ENCODE measurements at regions not wholly inside any gene's neighbourhood (a gene's known extent, or its start where the extent isn't known, plus 50 kb on each side); places are given as distances from the start of the nearest gene placed in this dataset.

DNA sequence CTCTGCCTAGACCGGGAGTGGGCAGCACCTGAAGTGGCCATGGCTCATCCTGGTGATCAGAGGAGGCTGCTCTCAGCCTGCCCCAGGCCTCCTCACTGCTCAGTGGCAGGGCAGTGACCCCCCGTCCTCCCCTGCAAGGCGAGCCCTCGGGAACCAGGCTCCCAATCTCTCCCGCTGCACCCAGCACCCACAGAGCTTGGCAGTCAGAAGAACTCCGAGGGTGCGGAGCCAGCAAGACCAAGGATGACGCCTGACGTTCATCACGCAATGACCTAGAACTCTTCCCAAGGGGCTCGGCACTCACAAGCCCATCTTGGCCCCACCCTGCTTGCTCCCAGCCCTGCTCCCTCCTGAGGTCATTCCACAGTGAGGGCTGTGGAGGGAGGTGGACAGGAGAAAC is 189.8 kb upstream of the SALL3 start:
- DNase-seq: no peak
- Mint-ChIP-seq H3K4me1 (no peaks in the 10 kb centered on the region), H3K4me3 (no peak overlapping the region), H3K27me3 (peaks cover 0 to 10% (median 0%) of the 10 kb centered on the region in 5 donors), H3K36me3 (no peaks in the 10 kb centered on the region), H3K9me3 (no peaks in the 10 kb centered on the region), H3K27ac (no peak overlapping the region)
- no peaks in the 10 kb centered on the region for H3K36me3 ChIP-seq (ENCODE audit: control insufficient read depth in 2 of 3, insufficient read depth in 3 of 3, low read length in 3 of 3)
- H3K4me3 ChIP-seq (ENCODE audit: low read length): no peak overlapping the region
- no peaks in the 10 kb centered on the region for H3K4me1 ChIP-seq (ENCODE audit: control insufficient read depth in 2 of 2, insufficient read depth in 2 of 2, low read length in 2 of 2)
- H3K27me3 ChIP-seq (ENCODE audit: control insufficient read depth in 2 of 2, insufficient read depth in 2 of 2, low read length in 2 of 2): no peaks in the 10 kb centered on the region
- H3K9me3 ChIP-seq (ENCODE audit: control insufficient read depth in 2 of 3, low read length in 3 of 3): no peaks in the 10 kb centered on the region
- ChIA-PET CTCF (no interaction called here), POLR2A (no interaction called here)
- intact Hi-C loops (cut with micrococcal nuclease): no loop called here
- H3K27ac ChIP-seq (ENCODE audit: low read depth, low read length): no peak overlapping the region
- ATAC-seq: no peak

DNA sequence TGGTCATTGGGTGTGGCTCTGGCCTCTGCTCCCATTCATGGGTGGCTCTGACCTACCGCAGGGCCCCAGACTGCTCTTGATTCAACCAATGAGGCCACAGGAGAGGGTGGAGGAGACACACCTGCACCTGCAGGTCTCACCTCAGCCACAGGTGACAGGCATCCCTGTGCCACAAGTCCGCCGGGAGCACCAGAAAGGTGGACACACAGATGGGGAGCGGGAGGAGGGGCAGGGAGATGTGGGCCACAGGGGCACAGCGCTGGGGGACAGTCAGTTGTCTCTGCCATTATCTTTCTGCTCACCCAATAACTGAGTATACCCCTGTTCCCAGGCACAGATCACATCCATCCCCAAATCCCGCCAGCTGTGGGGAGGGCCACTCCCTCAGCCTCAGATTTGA is 189.1 kb upstream of the SALL3 start:
- Mint-ChIP-seq H3K27me3 (peaks cover 0 to 10% (median 0%) of the 10 kb centered on the region in 5 donors), H3K4me1 (no peaks in the 10 kb centered on the region), H3K4me3 (no peak overlapping the region), H3K36me3 (no peaks in the 10 kb centered on the region), H3K9me3 (no peaks in the 10 kb centered on the region), H3K27ac (no peak overlapping the region)
- no peak for DNase-seq
- H3K9me3 ChIP-seq (ENCODE audit: control insufficient read depth in 2 of 3, low read length in 3 of 3): no peaks in the 10 kb centered on the region
- ATAC-seq: no peak
- ChIA-PET POLR2A (no interaction called here), CTCF (no interaction called here)
- H3K4me3 ChIP-seq (ENCODE audit: low read length): no peak overlapping the region
- H3K4me1 ChIP-seq (ENCODE audit: control insufficient read depth in 2 of 2, insufficient read depth in 2 of 2, low read length in 2 of 2): no peaks in the 10 kb centered on the region
- no peak overlapping the region for H3K27ac ChIP-seq (ENCODE audit: low read depth, low read length)
- no peaks in the 10 kb centered on the region for H3K36me3 ChIP-seq (ENCODE audit: control insufficient read depth in 2 of 3, insufficient read depth in 3 of 3, low read length in 3 of 3)
- no peaks in the 10 kb centered on the region for H3K27me3 ChIP-seq (ENCODE audit: control insufficient read depth in 2 of 2, insufficient read depth in 2 of 2, low read length in 2 of 2)
- intact Hi-C loops (cut with micrococcal nuclease): no loop called here

- H3K27me3 Mint-ChIP-seq: peaks cover 0 to 10% (median 0%) of the 10 kb centered on the region in 5 donors
- no peak for DNase-seq
- ChIA-PET CTCF (no interaction called here), POLR2A (no interaction called here)
- H3K4me1 ChIP-seq (ENCODE audit: control insufficient read depth in 2 of 2, insufficient read depth in 2 of 2, low read length in 2 of 2): no peaks in the 10 kb centered on the region
- no peak for ATAC-seq
- H3K9me3 ChIP-seq (ENCODE audit: control insufficient read depth in 2 of 3, low read length in 3 of 3): no peaks in the 10 kb centered on the region
- intact Hi-C loops (cut with micrococcal nuclease): no loop called here
- no peaks in the 10 kb centered on the region for H3K36me3 Mint-ChIP-seq
- no peak overlapping the region for H3K4me3 ChIP-seq (ENCODE audit: low read length)
- no peaks in the 10 kb centered on the region for H3K36me3 ChIP-seq (ENCODE audit: control insufficient read depth in 2 of 3, insufficient read depth in 3 of 3, low read length in 3 of 3)
- H3K27me3 ChIP-seq (ENCODE audit: control insufficient read depth in 2 of 2, insufficient read depth in 2 of 2, low read length in 2 of 2): no peaks in the 10 kb centered on the region
- no peak overlapping the region for H3K27ac ChIP-seq (ENCODE audit: low read depth, low read length)
- H3K4me1 Mint-ChIP-seq: no peaks in the 10 kb centered on the region
- no peak overlapping the region for H3K4me3 Mint-ChIP-seq
- H3K27ac Mint-ChIP-seq: no peak overlapping the region
- no peaks in the 10 kb centered on the region for H3K9me3 Mint-ChIP-seq
Observed at GRCh38 chr18:78790960-78791359, 188.7 kb upstream of the SALL3 start.

- CTCF ChIA-PET: no interaction called here
- ATAC-seq (no peak), DNase-seq (no peak)
- Mint-ChIP-seq H3K27me3 (peaks cover 0 to 10% (median 0%) of the 10 kb centered on the region in 5 donors), H3K27ac (no peak overlapping the region), H3K4me3 (no peak overlapping the region), H3K4me1 (no peaks in the 10 kb centered on the region), H3K36me3 (no peaks in the 10 kb centered on the region), H3K9me3 (peaks cover 0 to 6% (median 0%) of the 10 kb centered on the region in 11 donors)
- Histone ChIP-seq H3K27ac (ENCODE audit: low read depth, low read length) (no peak overlapping the region), H3K36me3 (ENCODE audit: control insufficient read depth in 2 of 3, insufficient read depth in 3 of 3, low read length in 3 of 3) (no peaks in the 10 kb centered on the region), H3K27me3 (ENCODE audit: control insufficient read depth in 2 of 2, insufficient read depth in 2 of 2, low read length in 2 of 2) (no peaks in the 10 kb centered on the region), H3K4me3 (ENCODE audit: low read length) (no peak overlapping the region), H3K4me1 (ENCODE audit: control insufficient read depth in 2 of 2, insufficient read depth in 2 of 2, low read length in 2 of 2) (no peaks in the 10 kb centered on the region), H3K9me3 (ENCODE audit: control insufficient read depth in 2 of 3, low read length in 3 of 3) (no peaks in the 10 kb centered on the region)
- intact Hi-C loops (cut with micrococcal nuclease): no loop called here
- POLR2A ChIA-PET: no interaction called here
Observed at GRCh38 chr18:78792094-78792493, 187.5 kb upstream of the SALL3 start.

GRCh38 chr18:78792736-78793135 is 186.9 kb upstream of the SALL3 start:
- Histone ChIP-seq H3K27ac (ENCODE audit: low read depth, low read length) (no peak overlapping the region), H3K27me3 (ENCODE audit: control insufficient read depth in 2 of 2, insufficient read depth in 2 of 2, low read length in 2 of 2) (no peaks in the 10 kb centered on the region), H3K36me3 (ENCODE audit: control insufficient read depth in 2 of 3, insufficient read depth in 3 of 3, low read length in 3 of 3) (no peaks in the 10 kb centered on the region), H3K9me3 (ENCODE audit: control insufficient read depth in 2 of 3, low read length in 3 of 3) (no peaks in the 10 kb centered on the region), H3K4me3 (ENCODE audit: low read length) (no peak overlapping the region), H3K4me1 (ENCODE audit: control insufficient read depth in 2 of 2, insufficient read depth in 2 of 2, low read length in 2 of 2) (no peaks in the 10 kb centered on the region)
- H3K4me1 Mint-ChIP-seq: no peaks in the 10 kb centered on the region
- ChIA-PET POLR2A (no interaction called here), CTCF (no interaction called here)
- H3K27ac Mint-ChIP-seq: no peak overlapping the region
- intact Hi-C loops (cut with micrococcal nuclease): no loop called here
- peaks cover 0 to 10% (median 0%) of the 10 kb centered on the region in 5 donors for H3K27me3 Mint-ChIP-seq
- no peak overlapping the region for H3K4me3 Mint-ChIP-seq
- DNase-seq (no peak), ATAC-seq (no peak)
- H3K36me3 Mint-ChIP-seq: no peaks in the 10 kb centered on the region
- peaks cover 0 to 6% (median 0%) of the 10 kb centered on the region in 11 donors for H3K9me3 Mint-ChIP-seq

DNA sequence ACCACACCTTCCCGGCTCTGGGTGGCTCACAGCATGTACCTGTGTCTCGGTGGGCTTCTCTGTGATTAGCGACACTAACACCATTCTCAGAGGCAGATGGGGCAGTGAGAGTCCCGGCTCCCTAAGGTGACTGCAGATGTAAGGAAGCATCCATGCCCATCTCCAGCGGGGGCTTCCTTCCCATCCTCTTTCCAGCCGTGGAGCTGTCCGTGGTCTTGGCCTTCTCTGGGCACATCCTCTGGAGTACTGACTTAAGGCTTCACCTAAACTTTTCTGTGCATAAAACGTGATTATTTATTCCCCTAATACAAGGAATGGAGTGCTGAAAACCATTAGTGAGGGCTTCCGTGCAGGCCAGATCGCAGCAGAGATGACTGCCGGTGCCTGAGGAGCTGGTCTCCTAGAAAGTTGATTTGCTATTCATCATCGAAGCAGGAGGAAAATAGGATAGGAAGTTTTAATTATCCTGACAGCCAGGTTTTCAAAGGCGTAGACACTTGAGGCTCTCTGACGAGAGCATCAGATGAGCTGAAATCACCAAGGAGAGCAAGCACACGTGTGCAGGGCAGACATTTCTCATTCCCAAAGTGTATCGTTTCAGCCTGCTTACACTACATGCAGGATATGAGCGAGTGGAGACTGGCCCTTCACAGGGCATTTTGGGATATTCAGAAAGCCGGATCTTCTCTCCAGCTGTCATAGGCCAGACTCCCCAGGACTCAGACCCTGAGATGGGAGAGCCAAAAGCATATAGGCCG is 186.1 kb upstream of the SALL3 start:
- Mint-ChIP-seq H3K27ac (no peak overlapping the region), H3K27me3 (peaks cover 0 to 10% (median 0%) of the 10 kb centered on the region in 5 donors), H3K4me3 (no peak overlapping the region), H3K36me3 (no peaks in the 10 kb centered on the region), H3K9me3 (peaks cover 0 to 6% (median 0%) of the 10 kb centered on the region in 11 donors), H3K4me1 (no peaks in the 10 kb centered on the region)
- intact Hi-C loops (cut with micrococcal nuclease): no loop called here
- H3K36me3 ChIP-seq (ENCODE audit: control insufficient read depth in 2 of 3, insufficient read depth in 3 of 3, low read length in 3 of 3): no peaks in the 10 kb centered on the region
- ATAC-seq (no peak), DNase-seq (no peak)
- POLR2A ChIA-PET: no interaction called here
- H3K27ac ChIP-seq (ENCODE audit: low read depth, low read length): no peak overlapping the region
- CTCF ChIA-PET: no interaction called here
- H3K27me3 ChIP-seq (ENCODE audit: control insufficient read depth in 2 of 2, insufficient read depth in 2 of 2, low read length in 2 of 2): no peaks in the 10 kb centered on the region
- H3K4me3 ChIP-seq (ENCODE audit: low read length): no peak overlapping the region
- no peaks in the 10 kb centered on the region for H3K4me1 ChIP-seq (ENCODE audit: control insufficient read depth in 2 of 2, insufficient read depth in 2 of 2, low read length in 2 of 2)
- H3K9me3 ChIP-seq (ENCODE audit: control insufficient read depth in 2 of 3, low read length in 3 of 3): no peaks in the 10 kb centered on the region

DNA sequence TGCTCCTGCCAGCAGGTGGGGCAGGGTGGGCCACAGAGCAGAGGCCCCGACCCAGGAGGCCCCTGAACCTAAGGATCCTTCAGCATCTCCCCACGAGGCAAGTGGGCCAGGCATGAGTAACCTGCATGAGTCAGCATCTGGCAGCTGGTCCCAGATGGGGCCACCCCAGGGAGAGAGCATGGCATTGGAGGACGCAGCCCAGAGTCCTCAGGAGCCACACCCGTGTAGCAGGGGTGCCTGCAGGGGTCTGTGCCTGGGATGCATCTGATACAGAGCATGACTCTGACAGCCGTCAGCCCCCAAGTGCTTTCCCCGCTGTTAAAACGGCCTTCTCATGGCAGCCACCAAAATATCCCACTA is 185.6 kb upstream of the SALL3 start:
- intact Hi-C loops (cut with micrococcal nuclease): no loop called here

More for the DNA sequence above, 185.6 kb upstream of the SALL3 start:
- H3K27ac Mint-ChIP-seq: no peak overlapping the region
- no peak overlapping the region for H3K27ac ChIP-seq (ENCODE audit: low read depth, low read length)
- POLR2A ChIA-PET: no interaction called here
- H3K27me3 ChIP-seq (ENCODE audit: control insufficient read depth in 2 of 2, insufficient read depth in 2 of 2, low read length in 2 of 2): no peaks in the 10 kb centered on the region
- CTCF ChIA-PET: no interaction called here
- H3K4me1 Mint-ChIP-seq: no peaks in the 10 kb centered on the region
- DNase-seq (no peak), ATAC-seq (no peak)
- no peaks in the 10 kb centered on the region for H3K36me3 Mint-ChIP-seq
- peaks cover 0 to 10% (median 0%) of the 10 kb centered on the region in 5 donors for H3K27me3 Mint-ChIP-seq
- H3K4me1 ChIP-seq (ENCODE audit: control insufficient read depth in 2 of 2, insufficient read depth in 2 of 2, low read length in 2 of 2): no peaks in the 10 kb centered on the region
- H3K9me3 ChIP-seq (ENCODE audit: control insufficient read depth in 2 of 3, low read length in 3 of 3): no peaks in the 10 kb centered on the region
- no peak overlapping the region for H3K4me3 ChIP-seq (ENCODE audit: low read length)
- peaks cover 0 to 6% (median 0%) of the 10 kb centered on the region in 11 donors for H3K9me3 Mint-ChIP-seq
- no peaks in the 10 kb centered on the region for H3K36me3 ChIP-seq (ENCODE audit: control insufficient read depth in 2 of 3, insufficient read depth in 3 of 3, low read length in 3 of 3)
- no peak overlapping the region for H3K4me3 Mint-ChIP-seq
